ENCODE measurements at regions not wholly inside any gene's neighbourhood (a gene's known extent, or its start where the extent isn't known, plus 50 kb on each side); places are given as distances from the start of the nearest gene placed in this dataset.

DNA sequence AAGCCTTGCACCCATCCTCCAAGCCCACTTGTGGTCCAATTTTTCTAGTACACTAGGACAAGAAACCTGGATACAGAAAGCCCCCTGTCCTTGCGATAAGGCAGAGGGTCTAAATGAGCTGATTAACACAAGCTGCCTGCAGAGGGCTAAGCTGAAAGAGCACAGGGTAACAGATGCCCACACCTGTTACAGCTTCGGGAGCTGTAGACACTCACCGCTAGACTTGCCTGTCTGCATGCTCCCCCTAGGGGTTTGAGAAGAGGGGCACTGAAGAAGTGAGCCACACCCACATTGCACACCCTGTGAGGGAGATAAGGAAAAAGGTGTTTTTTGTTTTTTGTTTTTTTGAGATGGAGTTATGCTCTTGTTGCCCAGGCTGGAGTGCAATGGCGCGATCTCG, 386.5 kb upstream of the AUTS2 start:
- TF ChIP-seq, protein P1, sequence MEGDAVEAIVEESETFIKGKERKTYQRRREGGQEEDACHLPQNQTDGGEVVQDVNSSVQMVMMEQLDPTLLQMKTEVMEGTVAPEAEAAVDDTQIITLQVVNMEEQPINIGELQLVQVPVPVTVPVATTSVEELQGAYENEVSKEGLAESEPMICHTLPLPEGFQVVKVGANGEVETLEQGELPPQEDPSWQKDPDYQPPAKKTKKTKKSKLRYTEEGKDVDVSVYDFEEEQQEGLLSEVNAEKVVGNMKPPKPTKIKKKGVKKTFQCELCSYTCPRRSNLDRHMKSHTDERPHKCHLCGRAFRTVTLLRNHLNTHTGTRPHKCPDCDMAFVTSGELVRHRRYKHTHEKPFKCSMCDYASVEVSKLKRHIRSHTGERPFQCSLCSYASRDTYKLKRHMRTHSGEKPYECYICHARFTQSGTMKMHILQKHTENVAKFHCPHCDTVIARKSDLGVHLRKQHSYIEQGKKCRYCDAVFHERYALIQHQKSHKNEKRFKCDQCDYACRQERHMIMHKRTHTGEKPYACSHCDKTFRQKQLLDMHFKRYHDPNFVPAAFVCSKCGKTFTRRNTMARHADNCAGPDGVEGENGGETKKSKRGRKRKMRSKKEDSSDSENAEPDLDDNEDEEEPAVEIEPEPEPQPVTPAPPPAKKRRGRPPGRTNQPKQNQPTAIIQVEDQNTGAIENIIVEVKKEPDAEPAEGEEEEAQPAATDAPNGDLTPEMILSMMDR (IDR thresholded peaks at IDR 0.05), result no peak
- no peak for TF ChIP-seq POLR2A (IDR thresholded peaks at IDR 0.05)

Data from gastroesophageal sphincter (tissue), 3 donors.